ENCODE measurements at regions not wholly inside any gene's neighbourhood (a gene's known extent, or its start where the extent isn't known, plus 50 kb on each side); places are given as distances from the start of the nearest gene placed in this dataset.
"Not testable (repeated sequence)": the region's sequence is repeated elsewhere in the genome, so short reads cannot be mapped to it uniquely, and the experiment has no call there.

- ATAC-seq, result no peak
These were observed 87.5 kb upstream of the TOP1 start for GRCh38 chr20:40941133-40941610.

- no peak for ATAC-seq
These were observed 86.6 kb upstream of the TOP1 start for GRCh38 chr20:40942006-40942405.

DNA sequence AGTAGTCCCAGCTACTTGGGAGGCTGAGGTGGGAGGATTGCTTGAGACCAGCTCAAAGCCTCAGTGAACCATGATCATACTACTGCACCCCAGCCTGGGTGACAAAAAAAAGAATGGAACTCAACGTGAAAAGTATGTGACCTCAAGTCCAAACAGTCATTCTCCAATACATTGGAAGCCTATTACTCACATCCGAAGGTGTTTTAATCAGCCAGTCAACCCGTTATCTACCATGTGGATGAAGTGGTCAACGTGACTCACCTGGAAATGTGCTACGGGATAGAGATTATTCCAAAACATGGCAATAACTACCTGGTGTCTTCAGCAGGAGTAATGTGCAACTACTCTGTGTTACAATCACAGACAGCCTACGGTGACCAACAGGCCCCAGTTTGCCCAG lies 85.8 kb upstream of the TOP1 start:
- ATAC-seq, result no peak

- no peak for ATAC-seq
These were observed 85.0 kb upstream of the TOP1 start for GRCh38 chr20:40943591-40943990.

DNA sequence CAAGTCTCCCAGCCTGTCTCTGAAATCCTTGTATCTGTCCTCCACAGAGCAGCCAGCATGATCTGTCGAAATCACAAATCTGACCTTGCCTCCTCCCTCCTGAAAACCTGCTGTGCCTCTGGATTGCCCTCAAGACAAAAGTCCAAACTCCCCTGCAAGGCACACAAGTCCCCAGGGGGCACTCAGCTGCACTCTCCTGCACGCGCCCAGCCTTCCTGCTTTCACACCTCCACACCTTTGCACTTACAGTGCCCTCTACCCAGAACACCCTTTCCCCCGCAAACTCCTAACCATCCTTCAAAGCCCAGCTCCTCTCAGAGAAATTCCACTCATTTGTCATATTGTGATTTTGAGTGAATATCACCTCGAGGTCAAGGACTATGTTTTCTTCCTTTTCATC lies 83.4 kb upstream of the TOP1 start:
- no peak for ATAC-seq

- ATAC-seq, result no peak
These were observed 82.7 kb upstream of the TOP1 start for GRCh38 chr20:40945754-40946450.

DNA sequence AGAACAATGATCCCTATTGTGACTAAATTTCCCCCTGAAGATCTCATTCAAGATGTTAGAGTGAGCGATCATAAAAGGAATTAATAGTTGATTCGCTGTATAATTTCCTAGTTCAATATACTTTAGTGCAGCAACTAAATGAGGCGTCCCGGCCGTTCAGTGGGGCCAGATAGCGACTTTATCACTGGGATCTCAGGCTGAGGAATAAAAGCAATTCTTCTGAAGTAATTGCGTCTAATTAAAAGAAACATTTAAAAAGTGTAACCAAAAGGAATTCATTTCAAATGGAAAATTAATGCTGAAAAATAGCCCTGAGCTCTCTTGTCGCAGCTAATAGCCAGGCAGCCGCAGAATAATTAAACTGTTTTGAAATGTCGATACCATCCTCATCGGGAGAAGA lies 82.2 kb upstream of the TOP1 start:
- no peak for ATAC-seq

DNA sequence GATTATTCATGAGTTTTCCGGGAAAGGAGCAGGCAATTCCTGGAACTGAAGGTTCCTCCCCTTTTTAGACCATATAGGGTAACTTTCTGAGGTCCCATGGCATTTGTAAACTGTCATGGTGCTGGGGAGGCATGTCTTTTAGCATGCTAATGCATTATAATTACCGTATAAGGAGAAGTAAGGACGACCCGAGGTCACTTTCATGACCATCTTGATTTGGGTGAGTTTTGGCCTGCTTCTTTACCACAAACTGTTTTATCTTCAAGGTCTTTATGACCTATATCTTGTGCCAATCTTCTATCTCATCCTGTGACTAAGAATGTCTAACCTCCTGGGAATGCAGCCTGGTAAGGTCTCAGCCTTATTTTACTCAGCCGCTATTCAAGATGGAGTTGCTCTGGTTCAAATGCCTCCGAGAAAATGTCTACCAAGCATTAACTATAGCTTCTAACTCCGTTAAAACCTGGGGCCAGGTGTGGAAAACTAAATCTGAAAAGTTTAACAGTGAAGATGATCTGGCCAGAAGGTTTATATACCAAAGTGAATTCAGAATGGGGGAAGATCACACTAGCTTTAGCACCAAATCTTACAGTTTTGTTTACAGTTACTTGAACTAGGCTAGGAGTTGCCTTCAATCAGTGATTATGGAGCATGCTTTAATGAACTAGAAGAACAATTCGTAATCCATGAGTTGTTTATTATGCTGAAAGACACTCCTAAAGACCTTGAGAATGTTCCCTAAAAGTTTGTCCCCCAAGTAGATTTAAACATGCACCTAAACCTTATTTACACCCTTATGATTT lies 80.0 kb upstream of the TOP1 start:
- no peak for ATAC-seq

GRCh38 chr20:40949346-40949745 lies 79.3 kb upstream of the TOP1 start:
- ATAC-seq, result no peak

GRCh38 chr20:40952136-40952535 lies 76.5 kb upstream of the TOP1 start:
- ATAC-seq, result no peak

GRCh38 chr20:40953416-40953815 lies 75.2 kb upstream of the TOP1 start:
- no peak for ATAC-seq

DNA sequence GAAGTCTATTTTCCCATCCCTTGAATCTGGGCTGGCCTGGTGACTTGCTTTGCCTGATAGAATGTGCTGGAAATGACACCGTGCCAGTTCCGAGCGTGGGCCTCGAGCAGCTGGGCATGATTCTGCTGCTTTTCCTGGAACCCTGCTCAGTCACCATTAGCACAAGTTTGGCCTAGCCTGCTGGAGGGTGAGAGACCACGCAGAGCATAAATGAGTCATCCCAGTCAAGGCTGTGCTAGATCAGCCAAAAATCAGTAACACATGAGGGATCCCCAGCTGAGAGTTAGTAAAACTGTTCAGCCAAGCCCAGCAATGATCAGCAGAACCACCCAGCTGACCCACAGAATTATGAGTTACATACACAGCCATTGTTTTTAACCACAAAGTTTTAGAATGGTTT lies 74.8 kb upstream of the TOP1 start:
- ATAC-seq, result no peak

- ATAC-seq, result no peak
These were observed 74.0 kb upstream of the TOP1 start for GRCh38 chr20:40954521-40955165.

GRCh38 chr20:40955326-40955725 lies 73.3 kb upstream of the TOP1 start:
- ATAC-seq, result no peak

DNA sequence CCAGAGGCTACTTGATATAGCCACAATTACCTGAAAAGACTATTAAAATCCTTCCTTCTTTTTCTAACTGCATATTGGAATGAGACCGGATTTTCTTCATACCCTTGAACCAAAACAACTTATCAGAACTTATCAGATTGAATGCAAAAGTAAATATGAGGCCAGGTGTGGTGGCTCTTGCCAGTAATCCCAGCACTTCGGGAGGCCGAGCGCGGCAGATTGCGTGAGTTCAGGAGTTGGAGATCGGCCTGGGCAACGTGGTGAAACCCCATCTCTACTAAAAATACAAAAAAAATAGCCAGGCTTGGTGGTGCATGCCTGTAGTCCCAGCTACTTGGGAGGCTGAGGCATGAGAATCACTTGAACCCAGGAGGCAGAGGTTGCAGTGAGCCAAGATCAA lies 72.8 kb upstream of the TOP1 start:
- ATAC-seq, result not testable (repeated sequence)

GRCh38 chr20:40956542-40957264 lies 71.9 kb upstream of the TOP1 start:
- ATAC-seq, result no peak

- ATAC-seq, result no peak
These were observed 71.3 kb upstream of the TOP1 start for GRCh38 chr20:40957265-40957760.

GRCh38 chr20:40958598-40958997 lies 70.0 kb upstream of the TOP1 start:
- no peak for ATAC-seq

DNA sequence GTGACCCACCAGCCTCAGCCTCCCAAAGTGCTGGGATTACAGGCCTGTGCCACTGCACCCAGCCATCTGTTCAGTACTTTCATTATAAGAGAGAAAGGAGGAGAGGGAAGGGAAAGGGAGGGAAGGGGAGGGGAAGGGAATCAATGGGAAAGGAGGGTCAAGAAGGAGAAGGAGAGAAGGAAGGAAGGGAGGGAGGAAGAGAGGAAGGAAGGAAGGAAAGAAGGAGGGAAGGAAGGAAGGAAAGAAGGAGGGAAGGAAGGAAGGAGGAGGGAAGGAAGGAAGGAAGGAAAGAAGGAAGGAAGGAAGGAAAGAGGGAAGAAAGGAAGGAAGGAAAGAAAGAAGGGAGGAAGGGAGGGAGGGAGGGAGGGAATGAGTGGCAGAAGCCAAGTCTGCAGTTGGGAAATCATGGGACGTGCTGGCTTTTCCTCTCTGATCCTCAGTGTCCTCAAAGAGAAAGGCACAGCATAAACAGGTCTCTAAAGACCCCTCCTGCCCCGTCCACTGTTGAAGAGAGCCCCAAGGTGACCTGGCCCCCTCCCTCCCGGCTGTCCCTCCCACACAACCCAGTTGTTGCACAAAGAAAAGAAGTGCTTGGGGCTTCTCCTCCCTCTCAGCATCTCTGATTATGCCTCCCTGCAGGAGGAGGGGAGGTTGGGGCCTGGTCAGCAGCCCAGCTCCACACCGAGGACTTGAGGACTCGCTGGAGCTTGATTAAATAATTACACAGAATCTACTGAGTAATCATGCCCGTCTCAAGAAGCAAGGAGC lies 69.1 kb upstream of the TOP1 start:
- ATAC-seq, result no peak

- ATAC-seq, result no peak
These were observed 68.5 kb upstream of the TOP1 start for GRCh38 chr20:40960101-40960500.

DNA sequence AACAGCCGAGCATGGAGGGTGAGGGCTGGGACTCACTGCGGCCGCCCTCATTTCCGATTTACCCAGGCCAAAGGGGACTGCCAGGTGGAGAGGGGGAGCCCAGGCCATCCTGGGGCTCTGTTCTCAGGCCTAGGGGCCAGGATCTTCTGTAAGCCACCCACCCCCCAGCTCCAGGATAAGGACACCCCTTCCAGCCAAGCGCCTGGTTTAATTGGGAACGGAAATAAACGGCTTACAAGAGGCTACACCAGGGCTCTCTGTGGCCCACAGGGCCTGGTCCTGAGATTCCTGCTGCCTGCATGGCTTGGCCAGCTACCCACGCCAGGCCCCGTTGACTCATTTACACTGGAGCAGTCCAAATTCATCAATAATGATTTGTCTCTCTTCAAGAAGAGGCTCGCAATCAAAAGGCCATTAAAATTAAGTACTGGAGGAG lies 68.1 kb upstream of the TOP1 start:
- no peak for ATAC-seq

- ATAC-seq, result no peak
These were observed 67.4 kb upstream of the TOP1 start for GRCh38 chr20:40961176-40961575.
